Right lobe of liver (tissue), 6 donors: ENCODE measurements at regions not wholly inside any gene's neighbourhood (a gene's known extent, or its start where the extent isn't known, plus 50 kb on each side); places are given as distances from the start of the nearest gene placed in this dataset.

Experiments used
- ATAC-seq, 4 donors: fragments of 200-7000 bp; cut with Tn5 transposase; one replicate each; pipeline ENCODE4 v1.9.1; 2020; ENCODE audit warnings: mild to moderate bottlenecking in 4 of 4, moderate library complexity in 4 of 4
- DNase-seq, 3 donors: peaks; one replicate each; pipeline ENCODE4 v3.0.0-alpha.2; 2020
- H3K27ac ChIP-seq, 3 donors: fragments of 200-600 bp; one replicate each; pipeline ENCODE4 v1.8.0; 2022
- H3K27me3 ChIP-seq, 2 donors: fragments of 200-600 bp; one replicate each; pipeline ENCODE4 v1.8.0; 2022
- H3K36me3 ChIP-seq, 4 donors: fragments of 200-600 bp; sonication (generic) in 1 of 4; one replicate each; pipeline versions ENCODE4 v1.5.1 to v1.8.0; 2017 to 2022; ENCODE audit warnings: control low read depth in 1 of 4
- H3K4me1 ChIP-seq, 4 donors: fragments of 200-600 bp; sonication (generic) in 1 of 4; one replicate each; pipeline versions ENCODE4 v1.5.1 to v1.8.0; 2017 to 2022; ENCODE audit warnings: control low read depth in 1 of 4
- H3K4me3 ChIP-seq, 3 donors: fragments of 200-600 bp; one replicate each; pipeline ENCODE4 v1.8.0; 2022
- H3K9me3 ChIP-seq, 4 donors: fragments of 200-600 bp; sonication (generic) in 1 of 4; one replicate each; pipeline versions ENCODE4 v1.5.1 to v1.8.0; 2017 to 2022; ENCODE audit warnings: control low read depth in 1 of 4
- CTCF ChIP-seq, 4 donors: fragments of 200-600 bp in 3 of 4; fragments of 450-650 bp in 1 of 4; IDR thresholded peaks; one replicate each; pipeline versions ENCODE4 v1.5.1 to v1.8.0; 2016 to 2022; ENCODE audit warnings: antibody characterized with exemption in 4 of 4, mild to moderate bottlenecking in 2 of 4
- POLR2A ChIP-seq: fragments of 450-650 bp; IDR thresholded peaks from one replicate; pipeline ENCODE4 v1.6.1; 2017; ENCODE audit warnings: antibody characterized with exemption, mild to moderate bottlenecking
- WGBS: methylation state at CpG from one replicate; pipeline ENCODE4 v1.1.6; 2018; ENCODE audit warnings: low coverage, low lambda C conversion rate; ENCODE audit not compliant: insufficient coverage; ENCODE audit errors: missing lambda C conversion rate; 5-methylcytosine and 5-hydroxymethylcytosine counted together
- intact Hi-C, 2 donors: fragments of 100-400 bp; cut with DNase I; formaldehyde crosslinking; loops; one replicate each; pipeline versions ENCODE4 v1.11.2 to v1.14.1; 2022
- donor health status: DM: no; HTN: yes; CAD: no.
- donor health status: DM: no; HTN: no; CAD: no.
- donor health status: DM: no; HTN: no; CAD: no.
- donor health status: DM: no; HTN: yes; CAD: no.
- donor health status: DM: no; HTN: yes; CAD: no.

- WGBS: 38% methylated on average over 1 of the region's 1 CpG
- Histone ChIP-seq H3K36me3 (no peaks in the 10 kb centered on the region), H3K4me1 (no peaks in the 10 kb centered on the region), H3K27me3 (no peaks in the 10 kb centered on the region), H3K4me3 (no peak overlapping the region), H3K27ac (no peak overlapping the region), H3K9me3 (no peaks in the 10 kb centered on the region)
- ATAC-seq (no peak), DNase-seq (no peak)
- no peak for TF ChIP-seq CTCF (IDR thresholded peaks at IDR 0.05)
- TF ChIP-seq POLR2A: no peak
- intact Hi-C loops: no loop called here
These were observed 267.8 kb upstream of the RAG2 start for GRCh38 chr11:36865846-36866245.

- no peak for TF ChIP-seq POLR2A
- TF ChIP-seq CTCF (IDR thresholded peaks at IDR 0.05): no peak
- ATAC-seq (no peak), DNase-seq (no peak)
- no peak overlapping the region for H3K27ac ChIP-seq
- H3K9me3 ChIP-seq: no peaks in the 10 kb centered on the region
- H3K4me3 ChIP-seq: no peak overlapping the region
- H3K36me3 ChIP-seq: no peaks in the 10 kb centered on the region
- no peaks in the 10 kb centered on the region for H3K4me1 ChIP-seq
- 36% methylated on average over 4 of the region's 4 CpGs for WGBS
- intact Hi-C loops: no loop called here
- no peaks in the 10 kb centered on the region for H3K27me3 ChIP-seq
These were observed 256.8 kb upstream of the RAG2 start for GRCh38 chr11:36854875-36855274.

- no peaks in the 10 kb centered on the region for H3K4me1 ChIP-seq
- WGBS: 52% methylated on average over 2 of the region's 2 CpGs
- intact Hi-C loops: no loop called here
- ATAC-seq (no peak), DNase-seq (no peak)
- no peaks in the 10 kb centered on the region for H3K9me3 ChIP-seq
- no peak overlapping the region for H3K4me3 ChIP-seq
- TF ChIP-seq POLR2A: no peak
- TF ChIP-seq CTCF (IDR thresholded peaks at IDR 0.05): no peak
- no peaks in the 10 kb centered on the region for H3K36me3 ChIP-seq
- H3K27me3 ChIP-seq: no peaks in the 10 kb centered on the region
- no peak overlapping the region for H3K27ac ChIP-seq
These were observed 250.6 kb upstream of the RAG2 start for GRCh38 chr11:36848660-36849059.

- no peak for DNase-seq
- H3K4me3 ChIP-seq: no peak overlapping the region
- intact Hi-C loops: no loop called here
- H3K4me1 ChIP-seq: no peaks in the 10 kb centered on the region
- no peaks in the 10 kb centered on the region for H3K9me3 ChIP-seq
- no peaks in the 10 kb centered on the region for H3K36me3 ChIP-seq
- 71% methylated on average over 2 of the region's 2 CpGs for WGBS
- TF ChIP-seq POLR2A: no peak
- no peak overlapping the region for H3K27ac ChIP-seq
- no peak for ATAC-seq
- H3K27me3 ChIP-seq: no peaks in the 10 kb centered on the region
These were observed 242.3 kb upstream of the RAG2 start for GRCh38 chr11:36840378-36840777.

- WGBS: 40% methylated on average over 1 of the region's 1 CpG
- H3K27ac ChIP-seq: no peak overlapping the region
- TF ChIP-seq CTCF (IDR thresholded peaks at IDR 0.05) (no peak), POLR2A (no peak)
- intact Hi-C loops: no loop called here
- H3K9me3 ChIP-seq: no peaks in the 10 kb centered on the region
- H3K27me3 ChIP-seq: no peaks in the 10 kb centered on the region
- ATAC-seq (no peak), DNase-seq (no peak)
- H3K4me3 ChIP-seq: no peak overlapping the region
- no peaks in the 10 kb centered on the region for H3K36me3 ChIP-seq
- no peaks in the 10 kb centered on the region for H3K4me1 ChIP-seq
These were observed 239.9 kb upstream of the RAG2 start for GRCh38 chr11:36837831-36838437.
